Gastroesophageal sphincter (tissue), 4 donors: ENCODE measurements at regions not wholly inside any gene's neighbourhood (a gene's known extent, or its start where the extent isn't known, plus 50 kb on each side); places are given as distances from the start of the nearest gene placed in this dataset.

Experiments
- ATAC-seq: fragments of 150-250 bp; one replicate; pipeline ENCODE4 v1.9.1; 2016; ENCODE audit warnings: mild to moderate bottlenecking, moderate library complexity
- H3K27ac ChIP-seq, 4 donors: fragments of 200-600 bp; sonication (generic) in 3 of 4; 1 replicate in 3 of 4; 2 replicates in 1 of 4; pipeline ENCODE4 v1.5.1; 2016 to 2019
- H3K27me3 ChIP-seq: fragments of 200-600 bp; sonication (generic); one replicate; pipeline ENCODE4 v1.5.1; 2019
- H3K36me3 ChIP-seq, 2 donors: fragments of 200-600 bp; sonication (generic); one replicate each; pipeline ENCODE4 v1.5.1; 2019; ENCODE audit warnings: control low read depth in 1 of 2
- H3K4me1 ChIP-seq, 3 donors: fragments of 200-600 bp; sonication (generic); 1 replicate in 2 of 3; 2 replicates in 1 of 3; pipeline ENCODE4 v1.5.1; 2016 to 2019; ENCODE audit warnings: control low read depth in 2 of 3
- H3K4me3 ChIP-seq, 2 donors: fragments of 200-600 bp; sonication (generic); one replicate each; pipeline ENCODE4 v1.5.1; 2019; ENCODE audit warnings: mild to moderate bottlenecking in 1 of 2, moderate library complexity in 1 of 2
- H3K9me3 ChIP-seq, 3 donors: fragments of 200-600 bp; sonication (generic); one replicate each; pipeline ENCODE4 v1.5.1; 2017 to 2019; ENCODE audit warnings: control low read depth in 2 of 3
- EP300 ChIP-seq: sonication (generic); formaldehyde crosslinking; IDR thresholded peaks from one replicate; pipeline ENCODE4 v1.6.1; 2017; ENCODE audit warnings: antibody characterized with exemption, mild to moderate bottlenecking
- POLR2A ChIP-seq, 2 donors: fragments of 450-650 bp; IDR thresholded peaks; one replicate each; pipeline ENCODE4 v1.6.1; 2017; ENCODE audit warnings: antibody characterized with exemption in 2 of 2, mild to moderate bottlenecking in 2 of 2, moderate library complexity in 1 of 2
- POLR2AphosphoS5 ChIP-seq: sonication (generic); formaldehyde crosslinking; IDR thresholded peaks from one replicate; pipeline ENCODE4 v1.6.1; 2017; ENCODE audit warnings: antibody characterized with exemption
- WGBS, 2 donors: methylation state at CpG; one replicate each; pipeline ENCODE4 v1.1.5; 2018; ENCODE audit warnings: low coverage in 1 of 2; 5-methylcytosine and 5-hydroxymethylcytosine counted together
- TF ChIP-seq, protein P1 (sequence below), 4 experiments: fragments of 200-600 bp in 2 of 4; fragments of 450-650 bp in 2 of 4; sonication (generic) in 1 of 4; IDR thresholded peaks; one replicate each; pipeline ENCODE4 v1.5.1; 2017 to 2019; ENCODE audit warnings: antibody characterized with exemption in 4 of 4, mild to moderate bottlenecking in 2 of 4, moderate library complexity in 2 of 4

DNA sequence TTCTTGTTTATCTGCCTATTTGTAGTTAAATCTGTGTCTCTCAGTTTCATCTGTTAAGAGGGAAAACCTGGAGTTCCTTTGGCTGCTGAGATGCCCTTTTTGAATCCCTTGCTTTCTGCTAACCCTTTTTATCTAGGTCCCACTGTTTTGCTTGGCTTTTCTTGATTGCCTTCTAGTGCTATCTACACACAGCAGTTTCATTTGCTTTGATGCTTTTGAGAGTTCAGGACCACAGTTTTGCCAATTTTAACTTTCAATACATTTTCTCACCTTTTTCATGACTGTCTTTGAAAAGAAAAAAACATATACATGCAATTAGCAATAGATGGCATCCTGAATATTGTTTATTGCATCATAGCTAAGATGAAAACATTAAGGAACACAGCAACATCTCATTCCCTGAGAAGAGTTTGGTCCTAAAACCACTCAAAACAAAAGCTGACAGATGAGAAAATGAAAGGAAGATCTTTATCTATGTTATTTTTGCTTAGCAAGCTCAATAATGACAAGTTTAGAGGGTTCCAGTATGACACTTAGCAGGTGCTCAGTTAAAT, 241.4 kb upstream of the MEX3C start:
- Histone ChIP-seq H3K27ac (no peak overlapping the region), H3K9me3 (no peaks in the 10 kb centered on the region), H3K4me3 (no peak overlapping the region), H3K36me3 (no peaks in the 10 kb centered on the region), H3K27me3 (peaks cover 6% of the 10 kb centered on the region), H3K4me1 (no peaks in the 10 kb centered on the region)
- no peak for ATAC-seq
- TF ChIP-seq POLR2A (IDR thresholded peaks at IDR 0.05) (no peak), EP300 (no peak), POLR2AphosphoS5 (no peak)
- TF ChIP-seq, protein P1, sequence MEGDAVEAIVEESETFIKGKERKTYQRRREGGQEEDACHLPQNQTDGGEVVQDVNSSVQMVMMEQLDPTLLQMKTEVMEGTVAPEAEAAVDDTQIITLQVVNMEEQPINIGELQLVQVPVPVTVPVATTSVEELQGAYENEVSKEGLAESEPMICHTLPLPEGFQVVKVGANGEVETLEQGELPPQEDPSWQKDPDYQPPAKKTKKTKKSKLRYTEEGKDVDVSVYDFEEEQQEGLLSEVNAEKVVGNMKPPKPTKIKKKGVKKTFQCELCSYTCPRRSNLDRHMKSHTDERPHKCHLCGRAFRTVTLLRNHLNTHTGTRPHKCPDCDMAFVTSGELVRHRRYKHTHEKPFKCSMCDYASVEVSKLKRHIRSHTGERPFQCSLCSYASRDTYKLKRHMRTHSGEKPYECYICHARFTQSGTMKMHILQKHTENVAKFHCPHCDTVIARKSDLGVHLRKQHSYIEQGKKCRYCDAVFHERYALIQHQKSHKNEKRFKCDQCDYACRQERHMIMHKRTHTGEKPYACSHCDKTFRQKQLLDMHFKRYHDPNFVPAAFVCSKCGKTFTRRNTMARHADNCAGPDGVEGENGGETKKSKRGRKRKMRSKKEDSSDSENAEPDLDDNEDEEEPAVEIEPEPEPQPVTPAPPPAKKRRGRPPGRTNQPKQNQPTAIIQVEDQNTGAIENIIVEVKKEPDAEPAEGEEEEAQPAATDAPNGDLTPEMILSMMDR (IDR thresholded peaks at IDR 0.05): no peak

- H3K9me3 ChIP-seq: no peaks in the 10 kb centered on the region
- H3K4me3 ChIP-seq: no peak overlapping the region
- H3K4me1 ChIP-seq: no peaks in the 10 kb centered on the region
- peaks cover 6% of the 10 kb centered on the region for H3K27me3 ChIP-seq
- no peak for ATAC-seq
- TF ChIP-seq POLR2A (IDR thresholded peaks at IDR 0.05) (no peak), EP300 (no peak), POLR2AphosphoS5 (no peak)
- TF ChIP-seq, protein P1 (IDR thresholded peaks at IDR 0.05): no peak
- H3K27ac ChIP-seq: no peak overlapping the region
- H3K36me3 ChIP-seq: no peaks in the 10 kb centered on the region
Observed at GRCh38 chr18:51442012-51442411, 244.5 kb upstream of the MEX3C start.

DNA sequence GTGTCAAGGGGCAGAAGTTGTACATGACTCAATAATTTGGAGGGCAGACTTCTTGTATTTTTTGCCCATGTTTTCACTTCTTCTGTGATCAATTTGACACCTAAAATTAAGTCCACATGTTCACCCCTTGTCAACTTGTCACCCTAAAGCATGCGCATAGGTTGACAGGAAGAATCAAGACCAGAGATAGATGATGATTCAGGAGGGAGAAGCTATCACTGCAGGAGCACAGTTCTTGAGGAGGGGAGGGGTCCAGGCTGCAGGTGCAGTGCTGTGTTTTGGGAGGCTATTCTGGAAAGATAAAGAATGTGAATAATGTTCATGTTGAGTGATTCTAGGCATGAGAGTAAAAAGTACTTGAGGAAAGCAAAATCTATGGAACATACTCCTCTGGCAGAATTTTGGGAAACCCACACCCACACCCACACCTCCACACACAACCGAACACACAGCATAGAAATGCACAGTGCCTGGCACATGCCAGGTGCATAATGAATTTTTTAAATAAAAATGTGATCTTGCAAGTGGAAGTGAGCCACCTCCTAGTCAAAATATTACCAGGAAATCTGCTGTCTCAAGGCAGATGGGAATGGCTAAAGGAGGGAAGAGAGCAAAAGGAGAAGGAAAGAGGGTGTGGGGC, 249.2 kb upstream of the MEX3C start:
- TF ChIP-seq, protein P1 (IDR thresholded peaks at IDR 0.05): no peak
- no peak for TF ChIP-seq EP300
- TF ChIP-seq POLR2A (IDR thresholded peaks at IDR 0.05): no peak
- no peak for TF ChIP-seq POLR2AphosphoS5
- 52 to 87% methylated on average over 2 of the region's 2 CpGs for WGBS, 2 donors
- peaks cover 34% of the 10 kb centered on the region for H3K27me3 ChIP-seq
- no peak overlapping the region for H3K27ac ChIP-seq
- no peak overlapping the region for H3K4me3 ChIP-seq
- no peak for ATAC-seq
- H3K36me3 ChIP-seq: no peaks in the 10 kb centered on the region
- no peaks in the 10 kb centered on the region for H3K4me1 ChIP-seq
- no peaks in the 10 kb centered on the region for H3K9me3 ChIP-seq

DNA sequence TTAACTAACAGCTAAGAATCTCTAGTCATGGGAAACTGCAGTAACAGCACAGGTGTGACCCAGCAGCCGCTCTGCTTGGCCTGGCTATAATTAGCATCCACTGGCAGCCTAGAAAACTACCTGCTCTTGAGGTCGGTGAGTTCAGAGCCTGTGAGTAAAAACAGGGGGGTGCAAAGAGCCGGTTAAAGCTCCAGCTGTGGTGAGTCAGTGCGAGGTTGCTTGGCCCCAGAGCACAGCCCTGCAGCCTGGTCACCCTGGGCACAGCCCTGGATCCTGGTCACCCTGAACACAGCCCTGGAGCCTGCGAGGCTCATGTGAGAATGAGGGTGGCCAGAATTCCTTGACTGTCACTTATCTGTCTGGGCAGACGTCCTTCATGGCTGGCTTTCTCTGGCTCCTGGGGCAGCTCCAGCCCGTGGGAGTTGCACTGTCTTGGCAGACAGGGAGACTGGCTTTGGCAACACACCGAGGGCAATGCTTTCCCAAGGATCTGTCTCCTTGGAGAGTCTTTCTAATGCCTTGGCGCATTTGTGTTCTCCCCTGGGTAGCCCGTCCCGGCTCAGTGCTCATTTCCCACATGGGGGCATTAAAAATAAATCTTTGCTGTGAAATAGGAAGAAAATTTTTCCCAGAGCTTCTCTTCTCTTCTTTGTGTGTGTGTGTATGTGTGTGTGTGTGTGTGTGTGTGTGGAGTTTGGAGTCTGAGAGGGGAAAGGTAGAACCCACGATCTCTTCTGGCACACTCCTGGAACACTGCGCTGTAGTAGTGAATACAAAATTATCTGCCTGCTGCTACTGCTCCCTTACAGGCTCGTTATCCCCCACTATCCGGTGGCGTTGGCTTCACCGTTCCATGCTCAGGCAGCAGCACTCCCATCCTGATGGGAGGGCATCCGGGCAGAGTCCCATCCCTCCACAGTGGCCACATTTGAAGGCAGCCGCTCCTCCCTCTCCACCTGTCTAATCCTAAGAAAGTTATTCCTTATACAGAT, 250.2 kb upstream of the MEX3C start:
- H3K4me1 ChIP-seq: no peaks in the 10 kb centered on the region
- TF ChIP-seq POLR2AphosphoS5: no peak
- no peak overlapping the region for H3K27ac ChIP-seq
- WGBS, 2 donors: 59% methylated on average over 13 to 15 of the region's 19 CpGs
- no peaks in the 10 kb centered on the region for H3K36me3 ChIP-seq
- H3K4me3 ChIP-seq: no peak overlapping the region
- no peak for ATAC-seq
- peaks cover 28% of the 10 kb centered on the region for H3K27me3 ChIP-seq
- no peaks in the 10 kb centered on the region for H3K9me3 ChIP-seq

- TF ChIP-seq EP300: no peak
- TF ChIP-seq, protein P1 (IDR thresholded peaks at IDR 0.05): no peak
- TF ChIP-seq POLR2AphosphoS5: no peak
- TF ChIP-seq POLR2A (IDR thresholded peaks at IDR 0.05): no peak
- no peak overlapping the region for H3K27ac ChIP-seq
- H3K27me3 ChIP-seq: peaks cover 28% of the 10 kb centered on the region
- H3K9me3 ChIP-seq: no peaks in the 10 kb centered on the region
- 74% methylated on average over 5 of the region's 9 CpGs; no CpG with 5 or more reads in 1 of the 2 donors for WGBS, 2 donors
- H3K36me3 ChIP-seq: no peaks in the 10 kb centered on the region
- no peak overlapping the region for H3K4me3 ChIP-seq
- ATAC-seq: no peak
- no peaks in the 10 kb centered on the region for H3K4me1 ChIP-seq
Observed at GRCh38 chr18:51448949-51449348, 251.5 kb upstream of the MEX3C start.
